Spinal cord (tissue), 9 donors: ENCODE measurements at regions not wholly inside any gene's neighbourhood (a gene's known extent, or its start where the extent isn't known, plus 50 kb on each side); places are given as distances from the start of the nearest gene placed in this dataset.
"Not testable (repeated sequence)": the region's sequence is repeated elsewhere in the genome, so short reads cannot be mapped to it uniquely, and the experiment has no call there.

Source experiments
- DNase-seq, 6 donors: peaks; one replicate each; pipeline versions ENCODE4 v3.0.0 to v3.0.0-alpha.2; 2013 to 2015; ENCODE audit warnings: low spot score in 6 of 6, low read depth in 4 of 6
- H3K27ac ChIP-seq: one replicate; pipeline ENCODE4 v1.5.1; 2013; ENCODE audit warnings: low read depth, low read length, control low read depth
- H3K27me3 ChIP-seq: one replicate; pipeline ENCODE4 v1.6.1; 2013; ENCODE audit warnings: low read length; ENCODE audit not compliant: control insufficient read depth, insufficient read depth
- H3K36me3 ChIP-seq: one replicate; pipeline ENCODE4 v1.6.1; 2013; ENCODE audit warnings: low read length; ENCODE audit not compliant: control insufficient read depth, insufficient read depth
- H3K4me1 ChIP-seq: one replicate; pipeline ENCODE4 v1.6.1; 2013; ENCODE audit warnings: low read length; ENCODE audit not compliant: control insufficient read depth, insufficient read depth
- H3K4me3 ChIP-seq: one replicate; pipeline ENCODE4 v1.5.1; 2013; ENCODE audit warnings: low read depth, low read length, control low read depth
- H3K9me3 ChIP-seq: one replicate; pipeline ENCODE4 v1.6.1; 2013; ENCODE audit warnings: low read length; ENCODE audit not compliant: control insufficient read depth, insufficient read depth
- WGBS: methylation state at CpG from one replicate; pipeline ENCODE4 v1.1.5; 2013; ENCODE audit warnings: missing lambda C conversion rate; ENCODE audit not compliant: insufficient coverage; 5-methylcytosine and 5-hydroxymethylcytosine counted together
- donor health status: healthy.

DNA sequence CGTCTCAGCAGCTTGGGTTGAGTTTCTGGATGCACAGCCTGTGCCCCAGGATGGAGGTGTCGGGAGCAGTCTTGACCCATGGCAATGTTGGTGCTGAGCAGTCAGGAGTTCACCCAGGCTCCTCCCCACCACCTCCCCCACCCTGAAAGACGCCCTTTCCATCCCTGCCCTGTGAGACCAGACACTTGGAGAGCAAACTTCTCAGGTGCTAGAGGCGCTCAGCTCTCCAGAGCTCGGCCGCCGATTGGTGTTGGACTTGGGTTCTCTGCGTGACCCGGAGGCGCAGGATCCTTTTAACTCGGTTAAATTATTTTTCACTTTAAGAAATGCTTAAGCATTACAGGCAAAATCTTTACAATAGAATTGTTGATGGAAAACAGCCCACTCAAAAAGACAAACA, 101.5 kb downstream of the NPIPB11 start:
- H3K27me3 ChIP-seq, H3K4me3 ChIP-seq, DNase-seq, H3K27ac ChIP-seq, H3K9me3 ChIP-seq, H3K36me3 ChIP-seq: not testable (repeated sequence)
- peaks cover 38% of the 10 kb centered on the region for H3K4me1 ChIP-seq
- 83% methylated on average over 1 of the region's 11 CpGs for WGBS

DNA sequence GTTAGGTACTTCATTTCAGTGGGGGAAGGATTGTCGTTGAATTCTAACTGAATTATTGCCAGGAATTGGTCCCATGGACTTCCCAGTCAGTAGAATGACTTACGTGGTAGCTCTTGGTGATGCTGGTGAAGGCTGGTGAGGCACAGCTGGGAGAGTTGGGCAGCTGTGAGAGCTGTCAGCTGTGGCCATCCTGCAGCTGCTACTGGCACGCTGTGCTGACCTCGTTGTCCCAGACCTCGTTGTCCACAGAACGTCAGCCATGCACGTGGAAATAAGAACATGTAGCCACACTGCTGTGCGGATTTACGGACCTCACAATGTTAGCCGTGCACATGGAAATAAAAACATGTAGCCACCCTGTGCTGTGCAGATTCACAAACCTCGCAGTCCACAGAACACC, 102.3 kb downstream of the NPIPB11 start:
- peaks cover 38% of the 10 kb centered on the region for H3K4me1 ChIP-seq
- H3K9me3 ChIP-seq: no peaks in the 10 kb centered on the region
- no peak overlapping the region for H3K4me3 ChIP-seq
- WGBS: 63% methylated on average over 11 of the region's 11 CpGs
- no peak for DNase-seq
- H3K27ac ChIP-seq: no peak overlapping the region
- H3K36me3 ChIP-seq: no peaks in the 10 kb centered on the region
- H3K27me3 ChIP-seq: no peaks in the 10 kb centered on the region

DNA sequence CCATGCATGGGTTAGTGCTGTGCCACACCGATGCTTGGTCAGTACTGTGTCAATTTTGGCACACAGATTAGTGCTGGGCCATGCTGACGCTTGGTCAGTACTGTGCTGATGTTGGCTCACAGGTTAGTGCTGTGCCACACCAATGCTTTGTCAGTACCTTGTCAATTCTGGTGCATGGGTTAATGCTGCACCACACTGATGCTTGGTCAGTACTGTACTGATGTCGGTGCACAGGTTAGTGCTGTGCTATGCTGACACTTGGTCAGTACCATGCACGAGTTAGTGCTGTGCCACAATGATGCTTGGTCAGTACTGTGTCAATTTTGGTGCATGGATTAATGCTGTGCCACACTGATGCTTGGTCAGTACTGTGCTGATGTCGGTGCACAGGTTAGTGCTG, 103.0 kb downstream of the NPIPB11 start:
- WGBS: 97% methylated on average over 5 of the region's 5 CpGs
- H3K27me3 ChIP-seq: no peaks in the 10 kb centered on the region

DNA sequence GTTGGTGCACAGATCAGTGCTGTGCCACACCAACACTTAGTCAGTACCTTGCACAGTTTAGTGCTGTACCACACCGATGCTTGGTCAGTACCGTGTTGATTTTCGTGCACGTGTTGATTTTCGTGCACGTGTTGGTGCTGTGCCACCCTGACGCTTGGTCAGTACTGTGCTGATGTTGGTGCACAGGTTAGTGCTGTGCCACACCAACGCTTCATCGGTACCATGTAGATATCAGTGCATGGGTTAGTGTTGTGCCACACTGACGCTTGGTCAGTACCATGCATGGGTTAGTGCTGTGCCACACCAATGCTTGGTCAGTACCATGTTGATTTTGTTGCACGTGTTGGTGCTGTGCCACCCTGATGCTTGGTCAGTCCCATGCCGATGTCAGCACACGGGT, 103.5 kb downstream of the NPIPB11 start:
- WGBS: 98% methylated on average over 13 of the region's 13 CpGs
- Histone ChIP-seq H3K4me3 (no peak overlapping the region), H3K27me3 (no peaks in the 10 kb centered on the region), H3K27ac (no peak overlapping the region), H3K36me3 (no peaks in the 10 kb centered on the region), H3K9me3 (no peaks in the 10 kb centered on the region), H3K4me1 (peaks cover 27% of the 10 kb centered on the region)
- DNase-seq: no peak

More for the DNA sequence above, 103.0 kb downstream of the NPIPB11 start:
- Histone ChIP-seq H3K9me3 (no peaks in the 10 kb centered on the region), H3K27ac (no peak overlapping the region), H3K36me3 (no peaks in the 10 kb centered on the region), H3K4me3 (no peak overlapping the region), H3K4me1 (peaks cover 32% of the 10 kb centered on the region)
- DNase-seq: no peak

DNA sequence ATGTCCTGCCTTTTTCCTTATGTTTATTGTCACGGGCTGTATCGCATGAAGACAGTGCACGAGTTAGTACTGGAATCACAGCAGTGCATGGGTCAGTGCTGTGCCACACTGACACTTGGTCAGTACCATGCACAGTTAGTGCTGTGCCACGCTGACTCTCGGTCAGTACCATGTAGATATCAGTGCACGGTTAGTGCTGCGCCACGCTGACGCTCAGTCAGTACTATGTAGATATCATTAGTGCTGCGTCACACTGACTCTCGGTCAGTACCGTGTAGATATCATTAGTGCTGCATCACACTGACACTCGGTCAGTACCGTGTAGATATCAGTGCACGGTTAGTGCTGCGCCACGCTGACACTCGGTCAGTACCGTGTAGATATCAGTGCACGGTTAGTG, 104.1 kb downstream of the NPIPB11 start:
- H3K9me3 ChIP-seq, H3K4me3 ChIP-seq, H3K36me3 ChIP-seq, H3K27ac ChIP-seq, DNase-seq, H3K27me3 ChIP-seq: not testable (repeated sequence)
- H3K4me1 ChIP-seq: peaks cover 21% of the 10 kb centered on the region
- 99% methylated on average over 15 of the region's 20 CpGs for WGBS

DNA sequence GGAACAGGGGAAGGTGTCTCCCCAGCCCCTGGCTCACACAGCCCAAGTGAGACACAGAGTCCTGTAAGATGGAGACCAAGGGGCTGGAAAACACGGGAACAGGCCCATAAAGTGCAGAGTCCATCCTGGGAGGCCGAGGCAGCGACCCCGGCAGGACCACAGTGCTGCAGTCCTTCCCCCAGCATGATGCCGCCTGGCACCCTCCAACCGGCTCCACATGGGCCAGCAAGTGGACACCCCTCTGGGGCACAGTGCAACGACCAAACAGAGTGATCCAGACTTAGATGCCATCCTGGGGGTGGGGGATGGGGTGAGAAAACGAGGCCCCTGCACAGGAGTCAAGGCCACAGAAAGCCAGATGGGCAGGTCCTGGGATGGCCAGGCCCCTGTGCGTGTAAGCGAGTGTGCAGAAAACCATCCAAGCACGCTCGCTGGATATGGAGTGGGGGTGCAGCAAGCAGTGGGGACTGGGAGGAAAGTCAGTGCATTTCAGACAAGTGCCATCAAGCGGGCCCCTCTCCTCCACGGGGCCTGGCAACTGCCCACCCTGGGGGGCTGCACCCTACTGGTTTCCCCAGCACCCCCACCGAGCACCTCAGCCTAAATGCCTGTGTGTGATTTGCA, 104.7 kb downstream of the NPIPB11 start:
- not testable (repeated sequence) for H3K36me3 ChIP-seq, H3K27ac ChIP-seq, DNase-seq, H3K9me3 ChIP-seq, H3K4me3 ChIP-seq, H3K27me3 ChIP-seq
- H3K4me1 ChIP-seq: peaks cover 17% of the 10 kb centered on the region
- WGBS: 86% methylated on average over 12 of the region's 15 CpGs

DNA sequence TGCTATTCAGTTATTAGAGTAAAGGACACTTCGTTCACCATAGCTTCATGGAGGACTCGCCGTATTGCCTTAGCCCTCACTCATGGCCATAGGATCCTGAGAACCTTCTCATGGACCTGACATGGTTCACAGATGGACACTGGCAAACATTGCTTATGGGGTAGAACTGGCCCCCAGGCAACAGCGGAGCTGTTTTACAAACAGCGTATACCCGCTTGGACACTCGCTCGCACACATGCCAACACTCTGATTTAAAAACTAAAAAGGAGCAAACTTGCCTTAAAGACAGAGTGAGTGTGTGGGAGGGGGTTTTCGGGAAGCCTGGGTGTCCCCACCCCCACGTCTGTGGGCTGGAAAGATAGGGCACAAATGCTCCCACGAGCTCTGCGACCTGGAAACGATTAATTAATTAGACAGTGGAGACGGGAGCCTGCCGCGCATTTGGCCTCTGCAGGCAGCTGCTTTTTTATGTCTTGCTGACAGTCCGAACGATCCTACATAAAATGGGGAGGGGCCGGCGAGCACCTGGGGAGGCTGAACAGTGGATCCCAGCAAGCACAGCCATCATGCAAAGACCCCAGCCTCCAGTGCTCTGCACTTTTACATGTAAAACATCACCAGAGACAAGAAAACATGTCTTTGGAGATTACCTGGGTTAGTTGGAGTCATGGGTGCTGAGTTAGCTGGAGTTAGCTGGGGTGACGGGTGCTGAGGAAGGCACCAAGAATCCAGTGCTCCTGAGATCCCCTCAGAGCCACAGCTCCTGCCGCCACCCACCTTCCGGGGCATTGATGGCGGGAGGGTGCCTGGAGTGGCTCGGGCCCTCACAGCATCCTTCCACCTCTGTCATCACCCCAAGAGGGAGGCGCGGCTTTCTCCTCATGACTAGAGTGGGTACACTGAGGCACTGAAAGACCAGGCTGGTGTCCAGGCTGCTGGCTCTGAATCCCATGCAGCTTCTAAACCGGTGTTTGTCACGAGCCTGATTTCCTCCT, 105.7 kb downstream of the NPIPB11 start:
- not testable (repeated sequence) for H3K9me3 ChIP-seq, H3K4me3 ChIP-seq, H3K36me3 ChIP-seq, H3K27me3 ChIP-seq, H3K27ac ChIP-seq, DNase-seq
- H3K4me1 ChIP-seq: peaks cover 17% of the 10 kb centered on the region
- WGBS: 31% methylated on average over 12 of the region's 29 CpGs

DNA sequence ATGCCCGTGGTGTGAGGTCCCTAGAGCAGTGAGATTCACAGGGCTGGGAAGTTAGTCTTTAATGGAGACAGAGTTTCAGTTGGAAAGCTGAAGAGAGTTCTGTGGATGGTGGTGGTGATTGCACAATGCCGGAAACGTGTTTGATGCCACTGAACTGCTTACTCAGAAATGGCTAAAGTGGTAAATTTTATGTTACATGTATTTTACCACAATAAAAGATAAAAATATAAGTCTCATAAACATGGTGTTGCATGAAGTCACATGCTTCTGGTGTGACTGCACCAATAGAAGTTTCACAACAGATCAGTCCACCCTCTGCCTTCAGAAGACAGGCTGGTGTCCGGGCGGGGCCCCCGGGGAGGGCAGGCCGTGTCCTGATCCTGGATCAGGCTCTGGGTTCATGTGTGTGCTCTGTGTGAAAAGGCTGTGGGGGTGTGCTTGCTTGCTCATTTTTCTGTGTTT, 106.5 kb downstream of the NPIPB11 start:
- not testable (repeated sequence) for H3K9me3 ChIP-seq, DNase-seq, H3K27ac ChIP-seq, H3K36me3 ChIP-seq, H3K27me3 ChIP-seq, H3K4me3 ChIP-seq
- WGBS: 94% methylated on average over 3 of the region's 7 CpGs
- peaks cover 16% of the 10 kb centered on the region for H3K4me1 ChIP-seq

DNA sequence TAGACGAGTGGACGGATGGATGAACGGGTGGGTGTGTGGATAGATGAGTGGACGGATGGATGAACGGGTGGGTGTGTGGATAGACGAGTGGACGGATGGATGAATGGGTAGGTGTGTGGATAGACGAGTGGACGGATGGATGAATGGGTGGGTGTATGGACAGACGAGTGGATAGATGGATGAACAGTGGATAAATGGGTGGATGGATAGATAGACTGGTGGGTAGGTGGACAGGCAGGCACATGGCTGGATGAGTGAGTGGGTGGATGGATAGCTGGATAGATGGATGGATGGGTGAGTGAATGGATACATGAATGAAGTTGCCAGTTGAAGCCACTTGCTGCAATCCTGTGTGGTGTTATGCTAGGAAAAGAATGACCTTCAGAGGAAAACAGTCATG, 107.5 kb downstream of the NPIPB11 start:
- not testable (repeated sequence) for H3K27me3 ChIP-seq, H3K4me1 ChIP-seq, H3K36me3 ChIP-seq, H3K9me3 ChIP-seq, H3K27ac ChIP-seq, H3K4me3 ChIP-seq, DNase-seq
- 98% methylated on average over 6 of the region's 10 CpGs for WGBS

DNA sequence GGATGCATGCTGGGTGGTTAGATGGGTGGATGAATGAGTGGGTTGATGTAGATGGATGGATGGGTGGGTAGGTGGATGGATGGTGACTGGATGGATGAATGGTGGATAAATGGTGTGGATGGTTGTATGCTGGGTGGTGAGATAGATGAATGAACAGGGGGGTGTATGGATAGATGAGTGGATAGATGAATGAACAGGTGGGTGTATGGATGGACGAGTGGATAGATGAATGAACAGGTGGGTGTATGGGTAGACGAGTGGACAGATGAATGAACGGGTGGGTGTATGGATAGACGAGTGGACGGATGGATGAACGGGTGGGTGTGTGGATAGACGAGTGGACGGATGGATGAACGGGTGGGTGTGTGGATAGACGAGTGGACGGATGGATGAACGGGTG, 108.2 kb downstream of the NPIPB11 start:
- not testable (repeated sequence) for H3K27me3 ChIP-seq, H3K36me3 ChIP-seq, H3K27ac ChIP-seq, DNase-seq, H3K4me1 ChIP-seq, H3K4me3 ChIP-seq, H3K9me3 ChIP-seq
- whole genome bisulfite sequencing: no CpG with 5 or more reads among the region's 12 CpGs
